HPDE6-E6E7 (cell line): ENCODE measurements at regions not wholly inside any gene's neighbourhood (a gene's known extent, or its start where the extent isn't known, plus 50 kb on each side); places are given as distances from the start of the nearest gene placed in this dataset.

Source experiments
- DNase-seq: peaks from one replicate; pipeline ENCODE4 v3.0.0; 2011; ENCODE audit warnings: missing footprints; ENCODE audit errors: extremely low spot score

GRCh38 chr12:98431089-98431488 lies 84.3 kb upstream of the TMPO start:
- no peak for DNase-seq

- DNase-seq: no peak
Observed at GRCh38 chr12:98437166-98437565, 78.2 kb upstream of the TMPO start.

- no peak for DNase-seq
Observed at GRCh38 chr12:98437806-98438595, 77.4 kb upstream of the TMPO start.

GRCh38 chr12:98438656-98439230 lies 76.6 kb upstream of the TMPO start:
- DNase-seq: no peak

- DNase-seq: no peak
Observed at GRCh38 chr12:98439471-98439951, 75.9 kb upstream of the TMPO start.

- DNase-seq: peak; percentile 64
Observed at GRCh38 chr12:98439981-98440581, 75.3 kb upstream of the TMPO start.

GRCh38 chr12:98446060-98446459 lies 69.3 kb upstream of the TMPO start:
- DNase-seq: no peak

GRCh38 chr12:98446682-98447081 lies 68.7 kb upstream of the TMPO start:
- no peak for DNase-seq

- no peak for DNase-seq
Observed at GRCh38 chr12:98449584-98449983, 65.8 kb upstream of the TMPO start.

- DNase-seq: no peak
Observed at GRCh38 chr12:98453070-98453469, 62.3 kb upstream of the TMPO start.

- no peak for DNase-seq
Observed at GRCh38 chr12:98453492-98453891, 61.9 kb upstream of the TMPO start.

GRCh38 chr12:98456041-98456440 lies 59.3 kb upstream of the TMPO start:
- DNase-seq: no peak

- peak; percentile 29 for DNase-seq
Observed at GRCh38 chr12:98456576-98457573, 58.5 kb upstream of the TMPO start.

- no peak for DNase-seq
Observed at GRCh38 chr12:98464190-98464589, 51.2 kb upstream of the TMPO start.

- no peak for DNase-seq
Observed at GRCh38 chr12:98465505-98465904, 49.9 kb upstream of the TMPO start.
